GM12873 (cell line): ENCODE measurements at regions not wholly inside any gene's neighbourhood (a gene's known extent, or its start where the extent isn't known, plus 50 kb on each side); places are given as distances from the start of the nearest gene placed in this dataset.

Experiments used
- CTCF ChIP-seq: IDR thresholded peaks from 2 replicates; pipeline ENCODE4 v1.5.1; 2012; ENCODE audit warnings: low read depth, mild to moderate bottlenecking, moderate library complexity, low read length, control low read depth; ENCODE audit not compliant: insufficient read depth; ENCODE audit errors: missing control alignments

DNA sequence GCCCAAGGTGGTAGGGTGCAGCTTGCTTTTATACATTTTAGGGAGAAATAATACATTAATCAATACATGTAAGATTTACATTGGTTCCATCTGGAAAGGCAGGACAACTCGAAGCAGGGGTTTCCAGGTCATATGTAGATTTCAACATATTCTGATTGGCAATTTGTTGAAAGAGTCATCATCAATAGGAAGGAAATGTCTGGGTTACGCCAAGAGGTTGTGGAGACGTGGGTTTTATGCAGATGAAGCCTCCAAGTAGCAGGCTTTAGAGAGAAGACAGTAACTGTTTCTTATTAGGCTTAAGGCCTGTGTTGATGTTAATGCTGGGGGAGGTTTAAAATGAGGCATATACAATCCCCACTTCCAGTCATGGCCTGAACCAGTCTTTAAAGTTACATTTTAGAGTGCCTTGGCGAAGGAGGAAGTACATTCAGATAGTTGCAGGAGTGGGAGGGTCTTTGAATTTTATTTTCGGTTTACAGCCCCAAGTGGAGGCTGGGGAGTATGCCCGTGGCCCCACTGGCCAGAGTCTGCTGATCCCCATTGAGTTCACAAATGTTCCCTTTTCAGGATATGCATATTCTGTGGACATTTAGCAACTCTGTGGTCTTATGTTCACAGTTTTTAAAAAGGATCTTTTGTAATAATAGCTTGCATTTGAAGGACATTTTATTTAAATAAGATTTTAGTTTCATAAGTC, 166.0 kb upstream of the GDF10 start:
- no peak for TF ChIP-seq CTCF

DNA sequence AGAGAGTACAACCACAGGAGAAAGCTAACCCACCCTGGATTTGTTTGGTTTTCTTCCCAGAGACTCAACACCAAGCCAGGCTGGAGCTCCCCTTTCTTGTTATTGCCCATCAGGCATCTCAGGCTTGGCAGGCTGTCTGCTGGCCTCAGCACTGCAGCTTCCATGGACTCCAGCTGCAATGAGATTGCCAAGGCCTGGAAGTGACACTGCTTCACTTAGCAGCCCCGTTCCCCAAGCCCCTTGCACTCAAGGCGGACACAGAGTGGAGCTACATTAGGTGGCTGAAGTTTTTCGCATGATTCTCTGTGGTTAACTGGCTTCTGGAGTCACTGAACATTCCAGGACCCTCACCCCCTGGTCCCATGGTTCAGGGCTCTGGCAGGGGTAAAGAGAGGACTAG, 163.1 kb upstream of the GDF10 start:
- TF ChIP-seq CTCF, result no peak

DNA sequence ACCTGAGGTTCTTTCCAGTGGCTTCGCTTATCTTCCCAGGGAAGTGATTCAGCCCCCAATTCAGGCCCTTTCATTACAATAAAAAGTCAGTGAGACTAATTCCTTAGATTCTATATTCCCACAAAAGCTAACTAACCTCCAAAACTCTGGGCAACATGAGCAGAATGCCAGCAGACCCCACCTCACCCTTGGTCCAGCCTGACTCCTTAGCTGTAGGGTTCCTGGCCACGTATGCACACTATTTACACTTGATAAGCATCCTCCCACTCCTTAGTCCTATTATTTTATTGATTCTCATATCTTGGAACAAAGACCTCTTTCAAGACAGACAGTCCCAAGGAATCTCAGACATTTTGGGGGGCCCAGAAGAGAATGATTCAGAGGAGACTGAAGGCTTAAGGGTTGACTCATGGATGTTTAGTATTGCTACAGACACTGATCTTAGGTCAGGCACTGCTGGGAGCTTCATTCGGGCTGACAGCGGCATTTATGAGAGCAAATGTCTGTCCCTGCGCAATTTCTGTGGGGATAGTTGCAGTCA, 162.6 kb upstream of the GDF10 start:
- no peak for TF ChIP-seq CTCF

DNA sequence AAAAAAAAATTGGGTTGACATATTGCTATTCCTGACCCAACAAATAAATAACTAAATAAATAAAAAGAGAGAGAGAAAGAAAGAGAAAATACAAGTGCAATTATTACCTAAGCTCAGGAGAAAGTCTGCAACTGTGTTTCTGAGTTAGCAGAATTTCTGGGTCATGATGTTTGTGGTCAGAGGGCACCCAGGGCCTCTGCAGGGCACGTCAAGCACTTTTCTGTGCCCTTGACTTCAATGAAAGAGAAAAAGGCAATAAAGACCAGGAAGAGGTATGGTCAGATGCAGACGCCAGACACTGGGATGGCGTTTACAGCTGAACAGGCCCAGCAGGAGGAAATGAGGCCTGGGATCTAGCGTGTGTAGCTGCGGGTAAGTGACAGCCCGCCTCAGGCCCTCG, 160.9 kb upstream of the GDF10 start:
- TF ChIP-seq CTCF, result no peak

DNA sequence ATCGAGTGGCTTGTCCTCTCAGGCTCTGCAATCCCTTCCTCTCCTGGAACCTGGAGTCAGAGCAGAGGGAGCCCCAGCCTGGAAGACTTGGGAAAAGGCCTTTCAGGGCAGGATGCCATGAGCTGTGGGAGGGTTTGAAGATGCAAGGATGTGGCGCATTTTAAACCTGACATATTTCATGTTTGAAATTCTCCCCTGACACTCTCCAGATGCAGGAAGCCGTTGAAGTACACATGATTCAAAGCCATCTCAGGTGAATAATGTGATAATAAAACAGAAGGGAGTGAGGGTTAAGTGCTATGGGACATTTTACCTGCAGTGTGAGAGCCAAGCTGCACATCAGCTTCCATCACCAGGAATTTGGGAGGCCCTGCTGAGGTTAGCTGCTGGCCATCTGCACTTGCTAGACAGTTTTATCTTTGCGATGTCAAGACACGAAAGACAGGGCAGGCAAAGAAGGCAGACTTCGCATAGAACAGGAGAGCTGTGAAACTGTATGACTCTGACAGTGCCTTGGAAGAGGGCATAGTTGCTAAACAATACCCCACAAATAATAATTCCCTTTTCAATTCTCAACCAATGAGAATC, 159.1 kb upstream of the GDF10 start:
- TF ChIP-seq CTCF, result no peak

- TF ChIP-seq CTCF, result no peak
Observed at GRCh38 chr10:47141349-47141748, 158.6 kb upstream of the GDF10 start.

DNA sequence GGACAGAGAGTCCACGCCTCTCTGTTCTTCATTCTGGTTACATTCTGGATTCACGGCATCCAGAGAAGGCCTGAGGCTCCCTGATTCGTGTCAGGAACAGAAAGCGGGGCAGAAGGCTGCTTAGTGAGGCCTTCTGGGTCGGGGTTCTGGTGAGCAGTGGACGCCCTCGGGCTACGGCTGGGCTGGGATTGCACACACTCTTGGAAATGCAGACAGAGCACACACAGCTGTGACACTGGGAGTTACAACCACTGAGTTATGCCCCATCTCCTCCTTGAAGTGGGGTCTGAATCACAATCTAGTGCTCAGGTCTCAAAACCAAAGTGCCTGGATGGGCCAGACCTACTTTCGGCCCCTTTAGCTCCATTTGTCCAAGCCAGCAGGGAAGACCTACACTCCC, 156.9 kb upstream of the GDF10 start:
- no peak for TF ChIP-seq CTCF
